ENCODE measurements at regions not wholly inside any gene's neighbourhood (a gene's known extent, or its start where the extent isn't known, plus 50 kb on each side); places are given as distances from the start of the nearest gene placed in this dataset.

GRCh38 chr14:53356361-53357150 lies 203.4 kb upstream of the DDHD1 start:
- H4K8ac ChIP-seq (ENCODE audit: extremely low read depth, insufficient read depth, low read length), result no peak overlapping the region
- WGBS, 2 experiments (ENCODE audit: extremely low coverage in 1 of 2, insufficient coverage in 1 of 2, insufficient read length in 1 of 2, insufficient replicate concordance in 2 of 2, low coverage in 1 of 2, low lambda C conversion rate in 2 of 2, missing lambda C conversion rate in 1 of 2), result 36% methylated on average over 4 of the region's 4 CpGs; no CpG with 5 or more reads in 1 of the 2 experiments
- H3K27me3 ChIP-seq (replicated peaks in 1 of 4; ENCODE audit: control insufficient read depth in 3 of 4, extremely low read depth in 1 of 4, insufficient read depth in 3 of 4, low read length in 3 of 4), result no peaks in the 10 kb centered on the region
- H2BK20ac ChIP-seq (ENCODE audit: low read length), result peak overlapping the region; percentile 37; the same call in 1 of the 2 replicates
- peak overlapping the region; percentile 70 for H3K27ac ChIP-seq (ENCODE audit: low read depth, low read length)
- no peak overlapping the region for H3K4ac ChIP-seq (replicated peaks; ENCODE audit: insufficient read length, low read depth, low read length)
- no peaks in the 10 kb centered on the region for H3K9me3 ChIP-seq (ENCODE audit: insufficient read depth in 2 of 2, low read depth in 1 of 2, low read length in 1 of 2)
- no peaks in the 10 kb centered on the region for H3K23me2 ChIP-seq (ENCODE audit: low read depth, low read length)
- no peak overlapping the region for H3K56ac ChIP-seq (replicated peaks; ENCODE audit: insufficient read length, low read depth, low read length)
- peak overlapping the region; percentile 35 for H4K91ac ChIP-seq (replicated peaks; ENCODE audit: insufficient read length, low read length)
- 0 out of 2 replicates have a peak overlapping the region, but pooled peaks have one; percentile 35 for H2BK12ac ChIP-seq (ENCODE audit: low read depth, low read length)
- H2BK120ac ChIP-seq (replicated peaks; ENCODE audit: low read depth, low read length), result peak overlapping the region; percentile 34
- POLR2A ChIA-PET (ENCODE audit: partially characterized antibody), result interaction anchor here (0.6 to 1.6 kb wide), 5 partner anchors 9 to 50 kb away, joined by 4 to 6 read pairs (median 5); no protein-coding TSS in a partner anchor
- FAIRE-seq, result no peak
- peak overlapping the region; percentile 40 to 43 for H3K4me2 ChIP-seq (ENCODE audit: insufficient read depth in 1 of 2, low read depth in 2 of 2, low read length in 2 of 2)
- no peaks in the 10 kb centered on the region for H3K36me3 ChIP-seq (ENCODE audit: control insufficient read depth in 2 of 4, insufficient read depth in 4 of 4, low read length in 3 of 4)
- H3K79me1 ChIP-seq (ENCODE audit: low read depth, low read length), result no peaks in the 10 kb centered on the region
- H3K9ac ChIP-seq (replicated peaks in 1 of 4; ENCODE audit: extremely low read depth in 1 of 4, low read depth in 3 of 4, low read length in 3 of 4), result no peak overlapping the region; a peak in 2 of 7 replicates
- TF ChIP-seq MAFK (IDR thresholded peaks at IDR 0.05; ENCODE audit: low read depth, low read length), result no peak
- 0 out of 2 replicates have a peak, but pooled peaks have one; percentile 11 for TF ChIP-seq YY1 (IDR thresholded peaks at IDR 0.05; ENCODE audit: low read depth, low read length)
- no peak overlapping the region for H2AK5ac ChIP-seq (ENCODE audit: low read depth, low read length)
- H4K20me1 ChIP-seq (replicated peaks in 1 of 2; ENCODE audit: control insufficient read depth in 1 of 2, insufficient read depth in 2 of 2, low read length in 2 of 2), result no peaks in the 10 kb centered on the region
- H4K5ac ChIP-seq (ENCODE audit: insufficient read length, low read depth, low read length), result no peak overlapping the region
- peak overlapping the region in 2 of 4 experiments; percentile 2 to 22; a peak in 1 of 8 replicates for H3K4me3 ChIP-seq (ENCODE audit: extremely low read depth in 1 of 4, insufficient read depth in 2 of 4, low read depth in 3 of 4, low read length in 4 of 4)
- H2BK15ac ChIP-seq (ENCODE audit: low read length), result no peak overlapping the region
- DNase-seq (ENCODE audit: low read depth in 1 of 2, low spot score in 2 of 2), result no peak
- no peak overlapping the region for H3K14ac ChIP-seq (ENCODE audit: insufficient read length)
- H2BK5ac ChIP-seq (ENCODE audit: low read depth, low read length), result peak overlapping the region; percentile 67; the same call in 1 of the 2 replicates
- H3K18ac ChIP-seq (ENCODE audit: extremely low read depth, low read length), result 0 out of 2 replicates have a peak overlapping the region, but pooled peaks have one; percentile 12
- peak overlapping the region; percentile 34; the same call in 1 of the 2 replicates for H2AFZ ChIP-seq (ENCODE audit: low read length)
- H3K4me1 ChIP-seq (replicated peaks in 1 of 4; ENCODE audit: control insufficient read depth in 3 of 4, insufficient read depth in 4 of 4, low read length in 3 of 4), result peaks cover 5 to 25% (median 15%) of the 10 kb centered on the region in 4 experiments
- no peak overlapping the region for H3K23ac ChIP-seq (ENCODE audit: insufficient read length)
- CTCF ChIA-PET (ENCODE audit: partially characterized antibody), result interaction anchor here (0.9 to 3.0 kb wide), 7 partner anchors 12 to 989 kb away, joined by 3 to 15 read pairs (median 4); no protein-coding TSS in a partner anchor
- no peaks in the 10 kb centered on the region for H3K79me2 ChIP-seq (ENCODE audit: control insufficient read depth in 1 of 2, insufficient read depth in 2 of 2, low read length in 2 of 2)

All from H1 (cell line).